ENCODE measurements at regions not wholly inside any gene's neighbourhood (a gene's known extent, or its start where the extent isn't known, plus 50 kb on each side); places are given as distances from the start of the nearest gene placed in this dataset.

GRCh38 chr5:60545551-60545950 lies 154.4 kb downstream of the DEPDC1B start:
- TF ChIP-seq POLR2A (IDR thresholded peaks at IDR 0.05; ENCODE audit: low read depth, low read length) (no peak), POU2F2 (IDR thresholded peaks at IDR 0.05; ENCODE audit: low read depth, low read length) (no peak), POLR2AphosphoS5 (IDR thresholded peaks at IDR 0.05; ENCODE audit: low read depth, low read length) (no peak)

Data from GM12891 (cell line).